NCI-H510A treated with DMSO at 0.1 percent for 48 hours (cell line): ENCODE measurements at regions not wholly inside any gene's neighbourhood (a gene's known extent, or its start where the extent isn't known, plus 50 kb on each side); places are given as distances from the start of the nearest gene placed in this dataset.

Source experiments
- DNase-seq: peaks from one replicate; lab custom pipeline; 2025; lab: John Stamatoyannopoulos, UW

DNA sequence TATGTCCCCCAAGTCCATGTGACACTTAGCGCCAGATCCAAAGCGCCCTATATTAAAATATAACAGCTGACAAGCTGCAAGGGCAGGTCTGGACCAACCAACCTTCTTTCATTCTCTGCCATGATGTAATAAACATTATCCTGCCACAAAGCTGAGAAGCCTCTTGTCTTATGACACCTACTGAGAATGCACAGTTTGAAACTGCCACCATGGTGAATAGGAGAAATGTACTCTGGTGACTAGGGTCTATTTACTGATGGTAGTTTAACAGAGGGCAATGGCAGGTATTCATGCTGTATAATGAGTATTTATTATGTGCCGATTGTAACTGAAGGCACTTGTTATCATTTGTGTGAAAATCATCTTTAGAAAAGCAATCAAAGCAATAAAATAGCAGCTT is 634.0 kb downstream of the OTOL1 start:
- no peak for DNase-seq

GRCh38 chr3:162132981-162133380 is 636.4 kb downstream of the OTOL1 start:
- DNase-seq = no peak

DNA sequence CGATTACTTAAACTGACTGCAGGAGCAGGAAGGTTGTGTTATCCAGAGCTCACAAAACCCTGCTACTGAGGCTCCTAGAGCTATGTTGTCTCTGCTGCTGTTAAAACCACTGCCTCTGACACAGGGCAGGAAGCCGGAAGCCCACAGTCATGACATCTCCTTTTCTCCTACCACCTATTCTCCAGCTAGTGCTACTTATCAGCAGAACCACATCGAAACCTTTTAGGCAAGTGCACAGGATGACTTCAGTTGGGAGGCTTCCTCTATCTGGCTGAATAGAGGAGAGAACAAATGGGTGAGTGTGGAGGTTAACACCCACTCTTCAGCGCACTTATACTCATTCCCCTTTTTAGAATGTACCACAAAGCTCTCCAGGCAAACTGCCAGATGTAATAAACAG is 638.0 kb downstream of the OTOL1 start:
- no peak for DNase-seq

DNA sequence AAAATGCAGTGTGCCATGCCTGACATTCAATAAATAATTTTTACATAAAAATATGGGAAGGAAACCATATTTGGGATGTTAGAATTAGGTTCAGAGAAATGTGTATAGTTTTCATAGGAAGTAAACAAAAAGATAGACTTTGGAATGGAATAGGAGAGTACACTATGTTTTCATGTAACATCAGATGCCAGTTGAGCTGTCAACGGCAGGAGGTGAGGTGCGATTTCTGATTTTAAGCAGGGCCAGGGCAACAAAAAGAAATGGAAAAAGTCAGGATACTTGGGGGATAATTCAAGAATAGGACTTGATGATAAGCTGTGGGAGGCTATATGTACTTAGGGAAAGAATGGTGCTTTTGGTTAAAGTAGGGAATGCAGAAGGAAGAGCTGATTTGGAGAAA is 639.5 kb downstream of the OTOL1 start:
- DNase-seq = no peak

- DNase-seq = no peak
These were observed 641.9 kb downstream of the OTOL1 start for GRCh38 chr3:162138509-162138908.

- DNase-seq = no peak
These were observed 643.2 kb downstream of the OTOL1 start for GRCh38 chr3:162139841-162140240.

DNA sequence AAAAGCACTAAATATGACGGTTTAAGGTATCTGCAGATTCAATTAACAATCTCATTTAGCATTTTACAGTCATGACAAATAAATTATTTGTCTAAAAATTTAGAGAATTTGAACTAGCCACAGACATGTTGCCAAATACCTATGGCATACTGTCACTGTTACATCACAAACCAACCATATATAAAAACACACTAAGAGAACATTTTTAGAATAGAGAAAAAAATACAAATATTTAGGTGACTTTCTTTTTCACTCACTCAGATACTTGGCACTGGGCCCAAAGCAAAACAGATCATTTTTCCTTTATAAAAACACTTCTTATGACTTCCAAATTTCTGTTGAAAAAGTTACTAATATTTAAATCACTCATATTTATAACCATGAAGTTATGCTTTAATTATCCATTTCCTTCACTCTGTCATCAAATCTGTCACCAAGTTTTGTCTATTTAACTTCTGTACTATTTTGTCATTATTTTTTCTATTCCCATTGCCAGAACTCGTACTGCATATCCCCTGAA is 644.7 kb downstream of the OTOL1 start:
- DNase-seq = no peak

GRCh38 chr3:162142511-162142910 is 645.9 kb downstream of the OTOL1 start:
- no peak for DNase-seq

DNA sequence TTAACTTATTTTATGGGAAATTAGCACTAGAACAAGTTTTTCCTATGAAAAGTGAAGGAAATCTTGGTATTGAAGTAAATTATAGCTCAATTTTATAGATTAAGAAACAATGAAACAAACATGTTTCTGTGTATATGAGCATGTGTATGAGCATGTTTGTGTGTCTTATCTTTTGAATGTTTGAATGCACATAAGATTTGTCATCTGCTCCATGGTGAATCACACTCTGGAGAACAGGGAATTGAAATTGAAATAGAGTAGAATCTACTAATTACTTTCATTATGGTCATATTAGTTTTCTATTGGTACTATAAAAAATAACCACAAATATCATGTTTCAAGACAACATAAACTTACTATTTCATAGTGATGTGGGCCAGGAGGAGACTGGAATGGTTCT is 646.6 kb downstream of the OTOL1 start:
- DNase-seq = no peak

DNA sequence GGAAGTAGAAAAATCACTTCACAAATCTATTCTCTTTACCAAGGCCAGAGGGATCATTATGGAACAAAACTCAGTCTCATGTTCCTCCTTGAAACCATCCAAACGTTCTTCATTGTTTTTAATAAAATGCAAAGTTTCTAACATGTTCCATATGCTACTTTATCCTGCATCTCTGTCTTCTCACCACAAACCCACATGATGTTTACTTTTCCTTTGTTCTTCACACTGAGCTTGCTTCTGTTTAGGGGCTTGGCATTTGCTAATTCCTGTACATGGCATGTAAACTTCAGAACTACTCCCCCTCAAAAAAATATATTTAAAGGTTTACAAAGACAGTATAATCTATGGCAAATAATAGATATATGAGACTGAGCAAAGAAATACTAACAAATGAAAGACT is 651.4 kb downstream of the OTOL1 start:
- no peak for DNase-seq

GRCh38 chr3:162150790-162151189 is 654.2 kb downstream of the OTOL1 start:
- DNase-seq = no peak

GRCh38 chr3:162152636-162153035 is 656.0 kb downstream of the OTOL1 start:
- no peak for DNase-seq

DNA sequence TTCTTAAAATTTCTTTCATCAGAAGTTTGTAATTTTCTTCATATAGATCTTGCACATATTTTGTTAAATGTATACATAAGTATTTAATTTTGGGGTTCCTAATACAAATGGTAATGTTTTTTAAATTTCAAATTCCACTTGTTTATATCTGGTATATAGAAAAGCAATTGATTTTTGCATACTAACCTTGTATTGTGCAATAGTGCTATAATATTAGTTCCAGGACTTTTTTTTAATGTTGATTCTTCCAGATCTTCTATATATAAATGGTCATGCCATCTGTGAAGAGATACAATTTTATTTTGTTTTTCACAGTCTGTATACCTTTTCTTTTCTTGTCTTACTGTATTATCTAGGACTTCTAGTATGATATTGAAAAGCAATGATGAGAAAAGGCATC is 665.0 kb downstream of the OTOL1 start:
- DNase-seq = no peak

GRCh38 chr3:162165346-162165745 is 668.7 kb downstream of the OTOL1 start:
- no peak for DNase-seq

DNA sequence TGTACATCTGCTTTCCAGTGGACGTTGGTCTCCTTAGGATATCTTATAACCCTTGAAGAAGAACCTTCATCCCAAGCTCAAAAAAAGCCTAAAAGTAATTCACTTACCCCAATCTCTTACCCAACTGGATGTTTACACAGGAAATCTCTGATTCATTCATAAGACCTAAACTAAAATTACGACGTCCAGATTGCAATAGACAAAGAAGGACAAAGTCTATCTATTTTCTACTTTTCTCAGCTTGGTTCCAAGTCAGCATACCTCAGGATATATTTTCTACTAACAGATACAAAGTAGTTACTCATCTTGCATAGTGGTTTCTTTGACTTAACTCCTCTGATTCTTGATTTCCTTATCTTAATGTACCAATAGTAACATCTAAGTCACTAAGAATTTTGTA is 669.9 kb downstream of the OTOL1 start:
- DNase-seq = no peak

GRCh38 chr3:162168715-162169114 is 672.1 kb downstream of the OTOL1 start:
- no peak for DNase-seq

DNA sequence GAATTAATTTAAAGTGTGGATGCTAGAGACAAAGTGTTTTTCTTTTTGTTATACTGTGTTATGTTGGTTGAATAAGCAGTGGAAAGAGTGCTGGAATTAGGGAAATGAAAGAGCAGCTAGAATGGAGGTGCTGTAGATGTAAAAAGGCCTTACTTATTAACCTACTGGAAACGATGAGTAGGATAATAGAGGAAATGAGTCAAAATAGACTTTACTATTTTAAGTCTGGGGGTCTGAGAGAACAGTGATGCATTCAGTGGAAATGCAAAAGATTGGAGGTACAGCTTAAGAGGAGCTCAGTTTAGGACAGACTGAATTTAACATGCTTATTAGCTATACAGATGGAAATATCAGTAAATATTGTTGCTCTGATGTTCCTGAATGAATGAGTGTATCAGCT is 674.0 kb downstream of the OTOL1 start:
- DNase-seq = no peak

- DNase-seq = no peak
These were observed 675.4 kb downstream of the OTOL1 start for GRCh38 chr3:162171970-162172369.

GRCh38 chr3:162175145-162175544 is 678.5 kb downstream of the OTOL1 start:
- DNase-seq = no peak

DNA sequence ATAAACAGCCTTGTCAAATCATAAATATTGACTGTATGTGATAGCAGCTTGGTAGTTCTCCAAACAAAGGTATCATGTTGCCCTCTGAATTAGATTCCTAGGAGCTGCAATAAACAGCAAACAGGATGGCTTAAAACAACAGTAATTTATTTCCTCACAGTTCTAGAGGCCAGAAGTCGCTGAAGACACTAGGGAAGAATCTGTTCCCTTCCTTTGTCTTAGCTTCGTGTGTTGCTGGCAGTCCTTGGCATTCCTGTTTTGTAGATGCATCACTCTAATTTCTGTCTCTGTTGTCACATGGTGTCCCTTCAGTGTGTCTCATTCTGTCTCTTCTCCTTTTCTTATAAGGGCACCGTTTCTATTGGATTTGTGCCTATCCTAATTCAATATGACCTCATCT is 679.3 kb downstream of the OTOL1 start:
- DNase-seq = no peak

DNA sequence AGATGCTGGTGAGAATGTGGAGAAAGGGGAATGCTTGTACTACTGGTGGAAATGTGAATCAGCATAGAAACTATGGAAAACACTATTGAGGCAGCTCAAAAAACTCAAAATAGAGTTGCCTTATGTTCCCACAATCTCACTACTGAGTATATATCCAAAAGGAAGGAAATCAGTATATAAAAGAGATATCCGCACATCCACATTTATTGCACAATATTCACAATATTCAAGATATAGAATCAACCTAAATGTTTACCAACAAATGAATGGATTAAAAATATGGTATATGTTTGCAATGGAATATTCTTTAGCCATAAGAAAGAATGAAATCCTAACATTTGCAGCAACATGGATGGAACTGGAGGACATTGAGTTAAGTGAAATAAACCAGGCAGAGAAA is 686.8 kb downstream of the OTOL1 start:
- DNase-seq = no peak

GRCh38 chr3:162192340-162193029 is 695.9 kb downstream of the OTOL1 start:
- DNase-seq = no peak

- DNase-seq = no peak
These were observed 696.8 kb downstream of the OTOL1 start for GRCh38 chr3:162193148-162194095.
